Mucosa of descending colon (tissue), 3 donors: ENCODE measurements at regions not wholly inside any gene's neighbourhood (a gene's known extent, or its start where the extent isn't known, plus 50 kb on each side); places are given as distances from the start of the nearest gene placed in this dataset.

Experiments used
- ATAC-seq: fragments of 200-7000 bp; cut with Tn5 transposase; one replicate; pipeline ENCODE4 v1.9.1; 2020; ENCODE audit warnings: mild to moderate bottlenecking, moderate library complexity
- DNase-seq, 3 donors: peaks; one replicate each; pipeline ENCODE4 v3.0.0-alpha.2; 2020
- H3K36me3 ChIP-seq: fragments of 200-600 bp; one replicate; pipeline ENCODE4 v1.8.0; 2021; ENCODE audit warnings: low read depth, mild to moderate bottlenecking
- H3K4me1 ChIP-seq: fragments of 200-600 bp; one replicate; pipeline ENCODE4 v1.8.0; 2021; ENCODE audit warnings: low read depth, mild to moderate bottlenecking
- H3K4me3 ChIP-seq: fragments of 200-600 bp; one replicate; pipeline ENCODE4 v1.8.0; 2021; ENCODE audit warnings: mild to moderate bottlenecking
- H3K9me3 ChIP-seq: fragments of 200-600 bp; one replicate; pipeline ENCODE4 v1.8.0; 2021; ENCODE audit warnings: mild to moderate bottlenecking
- intact Hi-C, 2 donors: fragments of 100-400 bp; cut with DNase I in 1 of 2; cut with micrococcal nuclease in 1 of 2; formaldehyde crosslinking; loops; one replicate each; pipeline versions ENCODE4 v1.11.0 to v1.11.1; 2022; cut with DNase I, micrococcal nuclease
- TF ChIP-seq, protein P1 (sequence below): fragments of 200-600 bp; IDR thresholded peaks from one replicate; pipeline ENCODE4 v1.8.0; 2022; ENCODE audit warnings: antibody characterized with exemption, mild to moderate bottlenecking
- donor health status: DM: no; HTN: no; CAD: no; lungs with moderate emphysema.
- donor health status: DM: no; HTN: no; CAD: no.
- donor health status: DM: no; HTN: yes; CAD: no.

- intact Hi-C loops: no loop called here
- Histone ChIP-seq H3K4me3 (no peak overlapping the region), H3K4me1 (no peaks in the 10 kb centered on the region), H3K36me3 (no peaks in the 10 kb centered on the region), H3K9me3 (no peaks in the 10 kb centered on the region)
- ATAC-seq: no peak
- no peak for DNase-seq
- TF ChIP-seq, protein P1, sequence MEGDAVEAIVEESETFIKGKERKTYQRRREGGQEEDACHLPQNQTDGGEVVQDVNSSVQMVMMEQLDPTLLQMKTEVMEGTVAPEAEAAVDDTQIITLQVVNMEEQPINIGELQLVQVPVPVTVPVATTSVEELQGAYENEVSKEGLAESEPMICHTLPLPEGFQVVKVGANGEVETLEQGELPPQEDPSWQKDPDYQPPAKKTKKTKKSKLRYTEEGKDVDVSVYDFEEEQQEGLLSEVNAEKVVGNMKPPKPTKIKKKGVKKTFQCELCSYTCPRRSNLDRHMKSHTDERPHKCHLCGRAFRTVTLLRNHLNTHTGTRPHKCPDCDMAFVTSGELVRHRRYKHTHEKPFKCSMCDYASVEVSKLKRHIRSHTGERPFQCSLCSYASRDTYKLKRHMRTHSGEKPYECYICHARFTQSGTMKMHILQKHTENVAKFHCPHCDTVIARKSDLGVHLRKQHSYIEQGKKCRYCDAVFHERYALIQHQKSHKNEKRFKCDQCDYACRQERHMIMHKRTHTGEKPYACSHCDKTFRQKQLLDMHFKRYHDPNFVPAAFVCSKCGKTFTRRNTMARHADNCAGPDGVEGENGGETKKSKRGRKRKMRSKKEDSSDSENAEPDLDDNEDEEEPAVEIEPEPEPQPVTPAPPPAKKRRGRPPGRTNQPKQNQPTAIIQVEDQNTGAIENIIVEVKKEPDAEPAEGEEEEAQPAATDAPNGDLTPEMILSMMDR: no peak
These were observed 1013.9 kb downstream of the EPHA3 start for GRCh38 chr3:90121326-90121725.

DNA sequence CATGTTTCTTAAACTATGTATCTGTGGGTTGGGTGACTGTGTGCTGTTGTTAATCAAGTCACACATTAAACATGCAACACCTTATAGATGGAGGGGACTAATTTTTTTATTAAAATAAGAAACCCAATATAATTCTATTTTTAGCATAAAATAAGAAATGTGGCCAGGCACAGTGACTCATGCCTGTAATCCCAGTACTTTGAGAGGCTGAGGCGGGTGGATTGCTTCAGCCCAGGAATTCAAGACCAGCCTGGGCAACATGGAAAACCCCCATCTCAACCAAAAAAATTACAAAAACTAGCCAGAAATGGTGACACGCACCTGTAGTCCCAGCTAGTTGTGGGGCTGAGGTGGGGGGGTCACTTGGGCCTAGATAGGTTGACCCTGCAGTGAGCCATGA, 1021.0 kb downstream of the EPHA3 start:
- DNase-seq (no peak), ATAC-seq (no peak)
- intact Hi-C loops: no loop called here
- no peaks in the 10 kb centered on the region for H3K4me1 ChIP-seq
- TF ChIP-seq, protein P1: no peak
- H3K36me3 ChIP-seq: no peaks in the 10 kb centered on the region
- H3K4me3 ChIP-seq: no peak overlapping the region
- peaks cover 3% of the 10 kb centered on the region for H3K9me3 ChIP-seq

DNA sequence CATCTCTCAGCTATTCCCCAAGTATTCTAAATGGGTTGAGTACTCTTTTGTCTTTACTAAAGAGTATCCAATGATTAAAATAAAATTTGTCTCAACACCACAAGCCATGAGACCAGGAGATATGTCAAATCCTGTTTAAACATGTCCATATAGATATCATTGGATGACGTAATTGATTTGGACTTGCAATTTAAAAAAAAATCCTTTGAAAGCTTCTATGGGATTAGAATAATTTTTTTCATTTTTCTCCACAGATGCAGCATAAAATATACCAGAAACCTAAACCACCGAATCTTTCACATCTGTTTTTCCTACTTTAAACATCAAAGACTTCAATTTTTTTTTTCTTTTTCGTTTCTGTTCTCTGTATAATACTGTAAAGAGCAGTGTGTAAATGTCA, 1022.3 kb downstream of the EPHA3 start:
- intact Hi-C loops: no loop called here
- H3K4me1 ChIP-seq: no peaks in the 10 kb centered on the region
- ATAC-seq: no peak
- no peaks in the 10 kb centered on the region for H3K36me3 ChIP-seq
- no peak overlapping the region for H3K4me3 ChIP-seq
- peaks cover 3% of the 10 kb centered on the region for H3K9me3 ChIP-seq
- DNase-seq: no peak
- TF ChIP-seq, protein P1: no peak

DNA sequence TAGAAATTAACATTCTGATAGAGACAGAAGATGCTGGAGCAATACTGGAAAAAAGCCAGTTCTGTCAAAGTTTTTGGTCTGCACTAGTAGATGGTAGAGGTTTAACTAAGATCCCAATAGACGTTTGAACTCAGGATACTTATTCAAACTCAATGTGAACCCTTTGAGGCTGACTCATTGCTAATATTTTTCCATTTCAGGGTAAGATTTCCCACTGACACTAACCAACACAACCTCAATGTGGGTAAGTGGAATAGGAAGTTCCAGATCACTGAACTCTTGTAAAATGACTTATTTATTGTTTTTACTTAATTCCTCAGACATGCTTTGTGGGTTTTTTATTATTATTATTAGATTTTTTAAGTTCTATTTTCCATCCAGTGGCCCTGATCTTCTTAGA, 1024.8 kb downstream of the EPHA3 start:
- ATAC-seq: no peak
- Histone ChIP-seq H3K9me3 (peaks cover 2% of the 10 kb centered on the region), H3K4me3 (no peak overlapping the region), H3K36me3 (no peaks in the 10 kb centered on the region), H3K4me1 (peaks cover 2% of the 10 kb centered on the region)
- DNase-seq: no peak
- TF ChIP-seq, protein P1: no peak
- intact Hi-C loops: no loop called here

DNA sequence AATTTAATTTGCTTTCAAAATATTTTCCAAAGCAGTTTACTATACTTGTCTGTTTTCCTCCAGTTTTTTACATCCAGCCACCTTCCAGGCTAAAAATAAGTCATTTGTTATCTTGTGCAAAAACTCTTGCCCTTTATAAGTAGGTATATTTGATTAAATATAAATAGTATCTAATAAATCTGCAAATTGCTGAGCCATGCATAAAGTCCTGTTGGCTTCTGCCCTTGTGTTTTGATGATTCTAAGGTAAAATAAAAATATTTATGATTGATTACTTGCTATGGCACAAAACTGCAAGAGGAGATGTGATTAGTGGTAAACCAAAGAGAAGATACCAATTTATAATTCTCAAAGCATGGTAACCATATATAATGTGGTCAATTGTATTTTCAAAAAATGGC, 1026.7 kb downstream of the EPHA3 start:
- no peaks in the 10 kb centered on the region for H3K9me3 ChIP-seq
- no peak overlapping the region for H3K4me3 ChIP-seq
- TF ChIP-seq, protein P1: no peak
- ATAC-seq (no peak), DNase-seq (no peak)
- no peaks in the 10 kb centered on the region for H3K36me3 ChIP-seq
- intact Hi-C loops: no loop called here
- peaks cover 7% of the 10 kb centered on the region for H3K4me1 ChIP-seq
